Ovary (tissue), 3 donors: ENCODE measurements at regions not wholly inside any gene's neighbourhood (a gene's known extent, or its start where the extent isn't known, plus 50 kb on each side); places are given as distances from the start of the nearest gene placed in this dataset.
"Not testable (repeated sequence)": the region's sequence is repeated elsewhere in the genome, so short reads cannot be mapped to it uniquely, and the experiment has no call there.

Experiments used
- POLR2A ChIP-seq: fragments of 450-650 bp; IDR thresholded peaks from one replicate; pipeline ENCODE4 v1.6.1; 2017; ENCODE audit warnings: antibody characterized with exemption, mild to moderate bottlenecking, moderate library complexity
- TF ChIP-seq, protein P1 (sequence below), 3 donors: fragments of 450-650 bp in 2 of 3; fragments of 200-600 bp in 1 of 3; IDR thresholded peaks; one replicate each; pipeline versions ENCODE4 v1.5.1 to v1.8.0; 2016 to 2022; ENCODE audit warnings: antibody characterized with exemption in 3 of 3, mild to moderate bottlenecking in 1 of 3
- donor health status: DM: no; HTN: no; CAD: no.

DNA sequence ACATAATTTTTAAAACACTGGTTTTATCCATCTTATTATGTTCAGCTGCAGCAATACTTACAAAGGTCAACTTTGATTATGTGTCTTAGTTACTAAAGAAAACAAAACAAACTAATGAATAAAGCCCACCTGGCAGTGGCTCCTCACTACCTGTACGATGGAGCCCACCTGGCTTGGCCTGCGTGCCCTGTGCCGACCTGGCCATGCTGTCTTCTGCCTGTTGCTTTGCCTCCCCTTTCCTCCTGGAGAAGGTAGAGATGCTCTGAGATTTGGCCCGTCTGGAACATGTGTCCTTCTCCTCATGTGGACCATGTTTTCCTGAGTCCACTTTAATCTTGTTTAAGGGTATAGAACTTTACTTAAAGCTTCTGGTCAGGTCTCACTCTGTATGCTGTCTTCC is 1426.0 kb upstream of the DEFB115 start:
- TF ChIP-seq, protein P1, sequence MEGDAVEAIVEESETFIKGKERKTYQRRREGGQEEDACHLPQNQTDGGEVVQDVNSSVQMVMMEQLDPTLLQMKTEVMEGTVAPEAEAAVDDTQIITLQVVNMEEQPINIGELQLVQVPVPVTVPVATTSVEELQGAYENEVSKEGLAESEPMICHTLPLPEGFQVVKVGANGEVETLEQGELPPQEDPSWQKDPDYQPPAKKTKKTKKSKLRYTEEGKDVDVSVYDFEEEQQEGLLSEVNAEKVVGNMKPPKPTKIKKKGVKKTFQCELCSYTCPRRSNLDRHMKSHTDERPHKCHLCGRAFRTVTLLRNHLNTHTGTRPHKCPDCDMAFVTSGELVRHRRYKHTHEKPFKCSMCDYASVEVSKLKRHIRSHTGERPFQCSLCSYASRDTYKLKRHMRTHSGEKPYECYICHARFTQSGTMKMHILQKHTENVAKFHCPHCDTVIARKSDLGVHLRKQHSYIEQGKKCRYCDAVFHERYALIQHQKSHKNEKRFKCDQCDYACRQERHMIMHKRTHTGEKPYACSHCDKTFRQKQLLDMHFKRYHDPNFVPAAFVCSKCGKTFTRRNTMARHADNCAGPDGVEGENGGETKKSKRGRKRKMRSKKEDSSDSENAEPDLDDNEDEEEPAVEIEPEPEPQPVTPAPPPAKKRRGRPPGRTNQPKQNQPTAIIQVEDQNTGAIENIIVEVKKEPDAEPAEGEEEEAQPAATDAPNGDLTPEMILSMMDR (IDR thresholded peaks at IDR 0.05), result not testable (repeated sequence)
- not testable (repeated sequence) for TF ChIP-seq POLR2A
